Omental fat pad (tissue), 3 donors: ENCODE measurements at regions not wholly inside any gene's neighbourhood (a gene's known extent, or its start where the extent isn't known, plus 50 kb on each side); places are given as distances from the start of the nearest gene placed in this dataset.

Experiments
- ATAC-seq: fragments of 150-250 bp; one replicate; pipeline ENCODE4 v1.9.1; 2016; ENCODE audit warnings: mild to moderate bottlenecking, moderate library complexity; ENCODE audit not compliant: low FRiP score
- DNase-seq: peaks from one replicate; pipeline ENCODE4 v3.0.0-alpha.2; 2019; ENCODE audit warnings: low spot score
- TF ChIP-seq, protein P1 (sequence below), 3 donors: fragments of 450-650 bp; IDR thresholded peaks; one replicate each; pipeline ENCODE4 v1.5.1; 2016 to 2017; ENCODE audit warnings: antibody characterized with exemption in 3 of 3, mild to moderate bottlenecking in 3 of 3, moderate library complexity in 2 of 3

DNA sequence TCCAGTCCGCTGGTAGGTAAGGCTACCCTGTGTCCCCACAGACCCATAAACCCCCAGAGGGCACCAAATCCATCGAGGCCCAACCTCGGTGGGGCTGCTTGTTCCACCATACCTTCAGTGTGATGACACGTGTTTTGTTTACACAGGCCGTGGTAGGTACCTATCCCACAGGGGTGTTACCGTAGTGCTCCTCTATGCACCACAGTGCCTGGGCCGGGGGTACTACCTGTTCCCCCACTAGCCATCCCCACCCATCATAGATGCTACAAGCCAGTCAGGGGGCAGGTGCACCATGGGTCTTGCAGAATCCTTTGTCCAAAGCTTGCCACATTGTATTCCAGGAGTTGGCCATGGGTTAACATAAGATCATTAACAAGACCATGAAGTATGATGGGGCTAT lies 796.2 kb downstream of the EFNA5 start:
- DNase-seq (no peak), ATAC-seq (no peak)
- TF ChIP-seq, protein P1, sequence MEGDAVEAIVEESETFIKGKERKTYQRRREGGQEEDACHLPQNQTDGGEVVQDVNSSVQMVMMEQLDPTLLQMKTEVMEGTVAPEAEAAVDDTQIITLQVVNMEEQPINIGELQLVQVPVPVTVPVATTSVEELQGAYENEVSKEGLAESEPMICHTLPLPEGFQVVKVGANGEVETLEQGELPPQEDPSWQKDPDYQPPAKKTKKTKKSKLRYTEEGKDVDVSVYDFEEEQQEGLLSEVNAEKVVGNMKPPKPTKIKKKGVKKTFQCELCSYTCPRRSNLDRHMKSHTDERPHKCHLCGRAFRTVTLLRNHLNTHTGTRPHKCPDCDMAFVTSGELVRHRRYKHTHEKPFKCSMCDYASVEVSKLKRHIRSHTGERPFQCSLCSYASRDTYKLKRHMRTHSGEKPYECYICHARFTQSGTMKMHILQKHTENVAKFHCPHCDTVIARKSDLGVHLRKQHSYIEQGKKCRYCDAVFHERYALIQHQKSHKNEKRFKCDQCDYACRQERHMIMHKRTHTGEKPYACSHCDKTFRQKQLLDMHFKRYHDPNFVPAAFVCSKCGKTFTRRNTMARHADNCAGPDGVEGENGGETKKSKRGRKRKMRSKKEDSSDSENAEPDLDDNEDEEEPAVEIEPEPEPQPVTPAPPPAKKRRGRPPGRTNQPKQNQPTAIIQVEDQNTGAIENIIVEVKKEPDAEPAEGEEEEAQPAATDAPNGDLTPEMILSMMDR (IDR thresholded peaks at IDR 0.05): no peak

DNA sequence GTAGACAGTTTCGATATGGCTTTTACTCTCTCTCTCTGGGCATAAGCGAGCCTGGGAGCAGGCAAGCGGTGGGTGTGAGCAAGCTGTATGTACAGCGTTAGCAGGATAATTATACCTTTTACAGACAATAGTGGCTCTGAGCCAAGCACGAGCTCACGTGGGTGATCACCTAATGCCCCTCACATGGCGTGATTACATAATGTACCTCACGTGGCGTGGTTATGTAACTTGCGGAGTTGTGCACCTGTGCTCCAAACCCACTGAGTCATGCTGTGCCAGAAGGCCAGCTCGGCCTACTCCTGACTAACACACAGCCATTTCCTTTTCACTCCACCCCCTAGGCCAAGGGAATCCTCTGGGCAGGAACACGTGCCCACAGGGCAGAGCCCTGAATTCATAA lies 797.2 kb downstream of the EFNA5 start:
- no peak for DNase-seq
- ATAC-seq: no peak

DNA sequence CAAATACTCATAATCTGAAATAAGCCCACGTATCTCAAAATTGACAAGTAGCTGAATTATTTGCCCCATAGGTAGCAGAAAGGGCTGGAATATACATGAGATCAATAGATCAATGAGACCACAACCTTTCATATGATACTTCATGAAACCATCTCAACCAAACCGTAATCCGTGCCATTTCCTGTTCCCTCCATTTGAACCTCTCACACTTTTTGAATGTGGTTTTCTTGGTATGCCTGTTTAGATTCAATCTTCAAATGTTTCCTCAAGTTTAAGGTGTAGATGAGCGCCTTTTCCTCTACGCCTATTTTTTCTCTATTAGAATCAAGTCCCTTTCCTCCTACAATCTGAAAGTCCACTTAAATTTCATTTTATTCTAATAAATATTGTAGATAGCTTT lies 805.5 kb downstream of the EFNA5 start:
- DNase-seq (no peak), ATAC-seq (no peak)
- TF ChIP-seq, protein P1 (IDR thresholded peaks at IDR 0.05): no peak

More for the DNA sequence above, 797.2 kb downstream of the EFNA5 start:
- TF ChIP-seq, protein P1 (IDR thresholded peaks at IDR 0.05): no peak

DNA sequence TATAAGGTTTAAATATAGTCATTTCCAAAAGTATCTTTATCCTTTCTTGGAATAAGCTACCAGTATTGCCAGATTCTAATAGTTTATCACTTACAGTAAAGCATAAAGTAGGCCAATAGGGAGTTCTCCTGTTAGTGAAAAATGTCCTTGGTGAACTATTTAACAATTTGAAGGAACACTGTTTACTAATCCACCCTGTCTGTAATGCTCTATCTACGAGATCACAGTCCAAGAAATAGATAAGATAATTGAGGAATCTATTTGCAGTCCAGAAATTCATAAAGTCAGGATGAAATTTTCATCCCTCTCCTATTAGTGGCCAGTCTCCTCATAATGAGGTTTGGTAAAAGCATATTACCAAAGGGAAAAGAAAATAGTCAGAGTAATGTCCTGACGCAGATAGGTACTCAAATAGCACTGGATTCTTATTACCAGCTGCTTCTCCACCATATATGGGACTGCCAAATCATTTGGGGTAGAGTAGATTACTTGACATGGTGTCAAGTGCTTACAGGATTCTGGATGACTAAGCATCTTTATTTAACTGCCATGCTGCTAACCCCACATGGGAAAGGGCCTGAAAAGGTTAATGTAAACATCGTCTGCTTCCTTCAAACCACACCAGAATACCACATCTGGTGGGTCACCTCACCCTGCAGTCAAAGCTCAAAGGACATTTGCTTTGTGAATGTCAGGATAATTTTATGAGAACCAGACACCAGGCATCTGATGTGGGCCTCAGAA lies 808.1 kb downstream of the EFNA5 start:
- TF ChIP-seq, protein P1 (IDR thresholded peaks at IDR 0.05): no peak
- no peak for ATAC-seq

DNA sequence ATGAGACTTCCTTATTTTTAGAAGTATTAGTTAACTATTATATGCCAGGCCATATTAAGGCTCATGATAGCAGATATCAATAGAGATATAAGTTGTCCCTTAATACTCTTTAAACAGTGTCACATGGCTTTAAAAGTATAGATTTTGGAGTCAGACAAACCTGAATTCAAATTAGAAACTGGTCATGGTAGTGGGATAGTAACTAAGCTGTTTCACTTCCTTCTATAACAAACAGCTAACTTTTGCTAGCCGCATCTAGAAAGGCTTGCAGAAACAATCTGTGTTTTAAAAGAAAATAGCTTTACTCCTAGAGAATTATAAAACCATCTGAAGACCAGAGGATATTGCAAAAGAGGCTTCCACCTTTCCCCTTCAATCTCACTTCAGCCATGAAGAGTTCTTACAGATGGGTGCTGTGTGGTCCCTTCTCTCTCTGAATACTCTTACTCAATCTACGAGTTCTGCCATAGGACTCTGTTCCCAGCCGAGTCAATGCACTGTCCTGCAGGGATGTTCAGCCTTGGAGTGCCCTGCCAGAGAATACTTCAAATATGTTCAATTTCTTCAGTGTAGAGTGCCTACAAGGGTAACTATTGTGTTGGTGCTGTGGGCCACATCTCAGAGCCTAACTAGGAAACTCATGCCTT lies 810.2 kb downstream of the EFNA5 start:
- ATAC-seq: no peak

More for the DNA sequence above, 808.1 kb downstream of the EFNA5 start:
- no peak for DNase-seq

DNA sequence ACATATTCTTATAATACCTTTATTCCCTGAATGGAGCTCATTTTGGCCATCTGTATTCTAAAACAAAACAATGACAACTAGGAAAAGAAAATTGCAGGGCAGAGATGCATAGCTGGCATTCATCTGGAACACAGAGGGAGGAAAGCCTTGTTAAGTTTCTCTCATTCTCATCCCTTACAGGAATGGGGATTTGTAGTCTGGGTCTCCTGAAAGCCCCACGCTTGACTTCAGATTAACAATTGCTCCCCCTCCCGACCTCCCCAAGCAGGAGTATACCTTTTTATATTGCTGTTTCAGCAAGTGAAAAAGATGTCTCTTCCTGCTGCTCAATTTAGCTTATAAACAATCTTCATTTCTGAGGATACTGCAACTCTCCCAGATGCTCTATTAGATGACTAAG lies 812.1 kb downstream of the EFNA5 start:
- TF ChIP-seq, protein P1 (IDR thresholded peaks at IDR 0.05): no peak
- no peak for ATAC-seq

More for the DNA sequence above, 810.2 kb downstream of the EFNA5 start:
- DNase-seq: no peak
- TF ChIP-seq, protein P1 (IDR thresholded peaks at IDR 0.05): no peak

DNA sequence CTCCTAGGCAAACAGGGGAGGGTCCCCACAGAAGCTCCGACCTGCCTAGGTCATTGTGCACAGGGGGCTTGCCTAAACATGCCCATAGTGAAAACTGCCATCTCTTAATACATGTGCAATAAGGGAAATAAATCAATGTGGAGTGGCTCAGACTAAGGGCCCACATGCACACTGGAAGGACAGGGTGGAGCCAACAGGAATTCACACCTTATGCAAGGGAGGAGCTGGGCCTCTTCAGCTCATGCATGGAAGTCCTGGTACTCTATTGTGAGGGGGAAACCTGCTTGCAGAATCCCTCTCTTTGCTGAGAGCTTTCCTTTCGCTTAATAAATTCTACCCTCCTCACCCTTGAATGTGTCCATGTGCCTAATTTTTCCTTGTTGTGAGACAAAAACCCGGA lies 815.8 kb downstream of the EFNA5 start:
- DNase-seq: no peak
- ATAC-seq: no peak
- TF ChIP-seq, protein P1 (IDR thresholded peaks at IDR 0.05): no peak

More for the DNA sequence above, 812.1 kb downstream of the EFNA5 start:
- DNase-seq: no peak
